A673 (cell line): ENCODE measurements at regions not wholly inside any gene's neighbourhood (a gene's known extent, or its start where the extent isn't known, plus 50 kb on each side); places are given as distances from the start of the nearest gene placed in this dataset.

Source experiments
- CTCF ChIP-seq: fragments of 300-800, 200-600 bp; sonication (generic); conservative IDR thresholded peaks from 2 replicates; pipeline ENCODE4 v1.5.1; 2017; ENCODE audit warnings: low read depth, mild to moderate bottlenecking, antibody characterized with exemption, low read length, moderate library complexity, mixed read lengths
- EZH2 ChIP-seq: fragments of 200-600 bp; sonication (generic); IDR thresholded peaks from 2 replicates; pipeline ENCODE4 v1.6.1; 2017; ENCODE audit warnings: borderline replicate concordance, low read depth, mild to moderate bottlenecking, mixed read lengths, antibody characterized with exemption, low read length; ENCODE audit not compliant: poor library complexity, severe bottlenecking

GRCh38 chr14:97706819-97707218 lies 909.6 kb downstream of the VRK1 start:
- TF ChIP-seq CTCF: no peak
- no peak for TF ChIP-seq EZH2
